ENCODE measurements at regions not wholly inside any gene's neighbourhood (a gene's known extent, or its start where the extent isn't known, plus 50 kb on each side); places are given as distances from the start of the nearest gene placed in this dataset.

DNA sequence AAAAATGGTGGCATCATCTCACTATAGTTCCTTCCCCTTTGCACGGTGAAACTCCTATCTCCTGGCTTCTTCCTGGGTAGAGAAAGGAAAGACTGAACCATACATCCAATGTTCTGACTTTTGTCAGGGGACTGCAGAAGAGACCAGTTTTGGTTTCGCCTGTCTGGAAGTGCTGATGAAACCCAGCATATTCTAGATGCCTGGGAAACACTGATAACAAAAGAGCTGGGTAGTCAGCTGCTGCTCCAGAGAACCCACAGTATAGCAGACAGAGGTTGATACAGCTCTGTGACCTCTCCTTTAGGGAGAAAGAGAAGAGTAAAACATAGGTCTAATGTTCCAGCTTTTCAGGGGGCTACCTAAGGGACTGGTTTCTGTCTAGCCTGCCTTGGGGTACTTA, 695.3 kb downstream of the DIAPH3 start:
- TF ChIP-seq ESRRA (CRISPR knock-in tag; IDR thresholded peaks at IDR 0.05; ENCODE audit: borderline replicate concordance) (no peak), SMAD4 (CRISPR knock-in tag; IDR thresholded peaks at IDR 0.05) (no peak), IRF1 (CRISPR knock-in tag; IDR thresholded peaks at IDR 0.05) (no peak), CTCF (IDR thresholded peaks at IDR 0.05) (no peak)

Data from WTC11 (cell line).